HCT116 (cell line): ENCODE measurements at regions not wholly inside any gene's neighbourhood (a gene's known extent, or its start where the extent isn't known, plus 50 kb on each side); places are given as distances from the start of the nearest gene placed in this dataset.

Experiments used
- ATAC-seq: fragments of 200-7000 bp; cut with Tn5 transposase; 2 replicates; pipeline ENCODE4 v1.9.1; 2020; ENCODE audit warnings: mild to moderate bottlenecking, moderate library complexity
- BruUV-seq: library from RNA; stranded (reverse); fragments of 400-500 nt; replicated peaks from 2 replicates; lab custom pipeline; 2021; lab: Mats Ljungman, UMichigan
- CTCF ChIA-PET: fragments of 300-600 bp; sonication (Branson Sonifier 250); formaldehyde crosslinking; loops from one replicate; lab custom pipeline; 2021; ENCODE audit warnings: antibody characterized with exemption; lab: Charles Lee
- POLR2A ChIA-PET: fragments of 300-600, 350-600 bp; sonication (Branson Sonifier 250); formaldehyde crosslinking; loops from one replicate; lab custom pipeline; 2021; ENCODE audit warnings: antibody characterized with exemption; lab: Charles Lee
- RAD21 ChIA-PET, 2 experiments: fragments of 300-600 bp; sonication (Branson Sonifier 250); formaldehyde crosslinking; loops; one replicate each; lab custom pipeline; 2023; ENCODE audit warnings: low total read pairs in 2 of 2; ENCODE audit not compliant: uncharacterized antibody in 2 of 2, unreplicated experiment in 2 of 2, low non-redundant PET in 1 of 2; lab: Charles Lee
- DNase-seq: peaks from one replicate; pipeline ENCODE4 v3.0.0-alpha.2; 2010; ENCODE audit warnings: low read depth, low spot score
- H2AFZ ChIP-seq: fragments of 200-600 bp; shearing (Covaris generic), sonication (generic); 2 replicates; pipeline ENCODE4 v1.6.1; 2017; ENCODE audit warnings: low read depth, mixed run types, mixed read lengths, antibody characterized with exemption, low read length; ENCODE audit not compliant: poor library complexity, severe bottlenecking
- H3K27ac ChIP-seq: 2 replicates; pipeline ENCODE4 v1.5.1; 2012; ENCODE audit warnings: low read depth, low read length
- H3K27me3 ChIP-seq: fragments of 200-600 bp; sonication (generic); 2 replicates; pipeline ENCODE4 v1.6.1; 2016; ENCODE audit warnings: mixed run types, low read length, mixed read lengths; ENCODE audit not compliant: insufficient read depth
- H3K36me3 ChIP-seq, 2 experiments: fragments of 200-500 bp in 1 of 2; fragments of 200-600 bp in 1 of 2; sonication (Bioruptor generic) in 1 of 2; sonication (generic) in 1 of 2; 2 replicates each; pipeline versions ENCODE4 v1.5.1 to v1.6.1; 2014 to 2016; ENCODE audit warnings: low read length in 2 of 2, inconsistent platforms in 1 of 2, mixed read lengths in 1 of 2, mixed run types in 1 of 2; ENCODE audit not compliant: insufficient read depth in 2 of 2, control insufficient read depth in 1 of 2
- H3K4me1 ChIP-seq, 2 experiments: fragments of 200-600 bp in 1 of 2; sonication (generic) in 1 of 2; 2 replicates each; pipeline versions ENCODE4 v1.5.1 to v1.6.1; 2012 to 2017; ENCODE audit warnings: low read length in 2 of 2, inconsistent platforms in 1 of 2, mild to moderate bottlenecking in 1 of 2, mixed read lengths in 1 of 2, mixed run types in 1 of 2, moderate library complexity in 1 of 2; ENCODE audit not compliant: insufficient read depth in 2 of 2, control insufficient read depth in 1 of 2
- H3K4me2 ChIP-seq: fragments of 200-600 bp; sonication (generic); 2 replicates; pipeline ENCODE4 v1.6.1; 2017; ENCODE audit warnings: mixed run types, low read length, mixed read lengths
- H3K4me3 ChIP-seq, 2 experiments: fragments of 200-600 bp in 1 of 2; sonication (generic) in 1 of 2; replicated peaks in 1 of 2; 2 replicates each; pipeline ENCODE4 v1.5.1; 2011 to 2016; ENCODE audit warnings: low read length in 2 of 2, control low read depth in 1 of 2, low read depth in 1 of 2, mild to moderate bottlenecking in 1 of 2, mixed read lengths in 1 of 2, mixed run types in 1 of 2
- H3K79me2 ChIP-seq: fragments of 200-600 bp; sonication (generic); 2 replicates; pipeline ENCODE4 v1.6.1; 2017; ENCODE audit warnings: mild to moderate bottlenecking, mixed run types, low read length, moderate library complexity, mixed read lengths; ENCODE audit not compliant: insufficient read depth
- H3K9ac ChIP-seq: fragments of 200-600 bp; sonication (generic); 2 replicates; pipeline ENCODE4 v1.6.1; 2016; ENCODE audit warnings: low read length, mixed read lengths
- H3K9me2 ChIP-seq: fragments of 200-600 bp; sonication (generic), shearing (Covaris generic); 2 replicates; pipeline ENCODE4 v1.6.1; 2017; ENCODE audit warnings: mixed run types, mild to moderate bottlenecking, moderate library complexity; ENCODE audit not compliant: insufficient read depth
- H3K9me3 ChIP-seq, 2 experiments: fragments of 200-500 bp in 1 of 2; fragments of 200-600 bp in 1 of 2; sonication (Bioruptor generic) in 1 of 2; sonication (generic) in 1 of 2; 2 replicates each; pipeline ENCODE4 v1.6.1; 2014 to 2017; ENCODE audit warnings: low read length in 2 of 2, mixed read lengths in 2 of 2, inconsistent platforms in 1 of 2, low read depth in 1 of 2, mild to moderate bottlenecking in 1 of 2, mixed run types in 1 of 2, moderate library complexity in 1 of 2; ENCODE audit not compliant: control insufficient read depth in 1 of 2, insufficient read depth in 1 of 2
- H4K20me1 ChIP-seq: fragments of 200-600 bp; sonication (generic), shearing (Covaris generic); 2 replicates; pipeline ENCODE4 v1.6.1; 2017; ENCODE audit warnings: mixed run types, mild to moderate bottlenecking, moderate library complexity; ENCODE audit not compliant: insufficient read depth
- CBX3 ChIP-seq: IDR thresholded peaks from 2 replicates; pipeline ENCODE4 v1.6.1; 2012; ENCODE audit warnings: low read depth
- CEBPB ChIP-seq: IDR thresholded peaks from 2 replicates; pipeline ENCODE4 v1.6.1; 2012; ENCODE audit warnings: low read depth
- ELF1 ChIP-seq: IDR thresholded peaks from 2 replicates; pipeline ENCODE4 v1.6.1; 2012; ENCODE audit warnings: low read depth, borderline replicate concordance
- EZH2 ChIP-seq: fragments of 200-600 bp; sonication (generic); IDR thresholded peaks from 2 replicates; pipeline ENCODE4 v1.6.1; 2017; ENCODE audit warnings: antibody characterized with exemption, mixed run types
- EZH2phosphoT487 ChIP-seq: fragments of 200-600 bp; IDR thresholded peaks from 2 replicates; pipeline ENCODE4 v1.6.1; 2018; ENCODE audit warnings: antibody characterized with exemption, borderline replicate concordance
- FOSL1 ChIP-seq: IDR thresholded peaks from 2 replicates; pipeline ENCODE4 v1.6.1; 2012; ENCODE audit warnings: low read depth
- POLR2A ChIP-seq: IDR thresholded peaks from 2 replicates; pipeline ENCODE4 v1.7.0; 2011; ENCODE audit warnings: borderline replicate concordance; ENCODE audit not compliant: insufficient read depth, insufficient read length; ENCODE audit errors: extremely low read depth
- POLR2AphosphoS5 ChIP-seq: IDR thresholded peaks from 2 replicates; pipeline ENCODE4 v1.6.1; 2011; ENCODE audit warnings: mild to moderate bottlenecking, low read depth, low read length, moderate library complexity
- RAD21 ChIP-seq: IDR thresholded peaks from 2 replicates; pipeline ENCODE4 v1.6.1; 2012; ENCODE audit warnings: low read depth, mild to moderate bottlenecking
- SP1 ChIP-seq: IDR thresholded peaks from 2 replicates; pipeline ENCODE4 v1.6.1; 2012; ENCODE audit warnings: low read depth
- SRF ChIP-seq: IDR thresholded peaks from 2 replicates; pipeline ENCODE4 v1.6.1; 2012; ENCODE audit warnings: low read depth
- ZFX ChIP-seq: fragments of 450-650 bp; IDR thresholded peaks from 2 replicates; pipeline ENCODE4 v1.6.1; 2017
- intact Hi-C: fragments of 100-400 bp; cut with micrococcal nuclease; formaldehyde crosslinking; loops from 2 replicates; pipeline ENCODE4 v1.10.0; 2022

DNA sequence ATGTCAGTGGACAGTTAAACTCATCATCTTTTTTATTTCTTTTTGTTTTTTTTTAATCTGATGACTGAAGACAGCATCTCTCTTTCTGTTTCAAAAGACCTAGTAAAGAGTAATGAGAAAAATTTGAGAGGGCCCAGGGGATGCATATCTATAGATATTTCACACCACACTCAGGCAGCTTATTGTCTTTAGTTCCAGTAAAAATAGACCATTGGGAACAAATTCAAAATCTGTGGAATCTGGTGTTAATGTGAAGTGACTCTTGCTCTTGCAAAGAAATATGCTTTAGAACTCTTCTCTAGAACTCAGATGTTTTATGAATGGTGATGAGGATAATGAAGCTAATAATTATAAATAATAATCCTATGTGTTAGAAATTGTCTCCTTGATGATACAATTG is 214.5 kb upstream of the ATP2B1 start (continued):
- TF ChIP-seq SP1 (no peak), EZH2phosphoT487 (no peak), EZH2 (no peak), CEBPB (no peak), SRF (no peak), FOSL1 (no peak)

DNA sequence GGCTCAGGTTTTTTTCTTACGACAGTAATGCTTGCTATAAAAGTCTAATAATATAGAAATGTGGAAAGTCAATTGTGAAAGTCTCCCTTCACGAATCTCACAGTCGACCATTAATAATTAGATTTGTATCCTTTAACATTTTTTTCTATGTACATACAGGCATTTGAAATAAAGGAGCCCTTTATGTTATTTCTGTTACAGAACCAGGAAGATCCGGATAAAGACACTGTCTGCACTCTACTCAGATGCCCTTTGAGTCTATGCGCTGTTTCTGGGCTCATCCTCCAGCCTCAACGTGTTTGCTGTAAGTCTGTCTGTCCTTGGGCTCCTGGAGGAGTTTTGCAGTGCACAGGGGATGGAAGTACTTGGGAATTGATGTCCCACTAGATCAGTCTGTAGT is 212.2 kb upstream of the ATP2B1 start:
- TF ChIP-seq EZH2 (no peak), RAD21 (no peak), ELF1 (no peak), FOSL1 (no peak)
- BruUV-seq, result no TSS peak

DNA sequence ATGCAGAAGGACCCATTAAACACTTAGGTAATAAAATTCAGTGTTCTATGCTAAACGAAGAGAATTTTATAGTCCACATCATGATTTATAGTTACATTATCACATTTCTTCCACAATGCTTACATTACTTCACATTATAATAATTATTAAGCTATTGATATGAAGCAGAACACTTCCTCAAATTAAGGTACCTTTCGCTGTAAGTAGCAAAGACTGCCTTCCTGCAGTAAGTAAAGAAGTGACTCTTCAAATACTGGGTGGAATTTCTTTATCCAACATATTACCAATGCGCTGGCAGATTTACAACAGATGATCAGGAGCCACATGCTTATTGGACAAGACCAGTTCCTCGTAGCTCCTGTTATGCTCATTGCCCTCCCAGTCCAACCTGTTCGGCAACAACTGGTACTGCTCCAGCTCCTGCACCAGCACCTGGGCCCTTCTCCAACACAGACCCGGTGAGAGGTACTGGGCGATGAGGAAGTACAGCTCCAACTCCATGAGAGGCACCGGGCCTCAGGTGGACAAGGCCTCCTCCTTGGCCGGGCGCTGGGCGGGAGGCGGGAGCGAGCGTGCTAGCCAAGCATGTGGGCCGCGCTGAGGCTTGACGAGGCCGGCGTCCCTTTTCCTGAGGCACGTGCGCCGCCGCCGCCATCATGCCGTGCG is 210.7 kb upstream of the ATP2B1 start:
- ChIA-PET CTCF (no interaction called here), RAD21 (no interaction called here), POLR2A (no interaction called here)
- Histone ChIP-seq H4K20me1 (no peaks in the 10 kb centered on the region), H3K9me2 (no peaks in the 10 kb centered on the region), H3K4me2 (no peak overlapping the region), H3K27me3 (no peaks in the 10 kb centered on the region), H3K36me3 (no peaks in the 10 kb centered on the region), H3K9me3 (no peaks in the 10 kb centered on the region), H3K4me3 (no peak overlapping the region), H2AFZ (no peak overlapping the region), H3K9ac (no peak overlapping the region), H3K4me1 (no peaks in the 10 kb centered on the region), H3K27ac (no peak overlapping the region), H3K79me2 (no peaks in the 10 kb centered on the region)
- DNase-seq, result no peak
- ATAC-seq, result no peak
- no TSS peak for BruUV-seq
- no peak for TF ChIP-seq POLR2A
- TF ChIP-seq ZFX, result no peak
- TF ChIP-seq CBX3, result no peak
- TF ChIP-seq POLR2AphosphoS5, result no peak
- intact Hi-C loops, result no loop called here

More for the DNA sequence above, 212.2 kb upstream of the ATP2B1 start:
- no peaks in the 10 kb centered on the region for H3K4me1 ChIP-seq
- ChIA-PET RAD21 (no interaction called here), CTCF (no interaction called here), POLR2A (no interaction called here)
- no peak for DNase-seq
- no peak overlapping the region for H2AFZ ChIP-seq
- no peaks in the 10 kb centered on the region for H4K20me1 ChIP-seq
- H3K9me3 ChIP-seq, result no peaks in the 10 kb centered on the region
- no peak overlapping the region for H3K9ac ChIP-seq
- no peak overlapping the region for H3K4me3 ChIP-seq
- no peak overlapping the region for H3K4me2 ChIP-seq
- H3K79me2 ChIP-seq, result no peaks in the 10 kb centered on the region
- no peaks in the 10 kb centered on the region for H3K36me3 ChIP-seq
- no peaks in the 10 kb centered on the region for H3K27me3 ChIP-seq
- no peak overlapping the region for H3K27ac ChIP-seq
- H3K9me2 ChIP-seq, result no peaks in the 10 kb centered on the region
- no peak for ATAC-seq
- intact Hi-C loops, result no loop called here
